SK-N-MC (cell line): ENCODE measurements at regions not wholly inside any gene's neighbourhood (a gene's known extent, or its start where the extent isn't known, plus 50 kb on each side); places are given as distances from the start of the nearest gene placed in this dataset.

Experiments
- EZH2 ChIP-seq: fragments of 200-600 bp; sonication (generic); IDR thresholded peaks from one replicate; pipeline ENCODE4 v1.6.1; 2017; ENCODE audit warnings: antibody characterized with exemption
- POLR2AphosphoS5 ChIP-seq: IDR thresholded peaks from 2 replicates; pipeline ENCODE4 v1.6.1; 2012; ENCODE audit warnings: mild to moderate bottlenecking, low read depth, low read length, borderline replicate concordance

GRCh38 chr1:208410409-208410808, 166.2 kb upstream of the PLXNA2 start:
- TF ChIP-seq POLR2AphosphoS5 (no peak), EZH2 (no peak)
